SU-DHL-6 (cell line): ENCODE measurements at regions not wholly inside any gene's neighbourhood (a gene's known extent, or its start where the extent isn't known, plus 50 kb on each side); places are given as distances from the start of the nearest gene placed in this dataset.

Experiments
- H2AFZ ChIP-seq: fragments of 200-600 bp; sonication (generic); 2 replicates; pipeline ENCODE4 v1.6.1; 2014; ENCODE audit warnings: low read depth, mild to moderate bottlenecking, moderate library complexity, mixed read lengths, antibody characterized with exemption, low read length; ENCODE audit not compliant: severe bottlenecking
- H3F3A ChIP-seq: fragments of 200-600 bp; shearing (Covaris generic); 2 replicates; pipeline ENCODE4 v1.6.0; 2016; ENCODE audit warnings: antibody characterized with exemption, mild to moderate bottlenecking; ENCODE audit not compliant: insufficient read depth
- H3K27ac ChIP-seq: fragments of 200-600 bp; sonication (generic); 2 replicates; pipeline ENCODE4 v1.5.1; 2016; ENCODE audit warnings: low read depth, mild to moderate bottlenecking, low read length, moderate library complexity, mixed read lengths
- H3K27me3 ChIP-seq: fragments of 200-600 bp; sonication (generic), shearing (Covaris generic); 2 replicates; pipeline ENCODE4 v1.6.0; 2014; ENCODE audit warnings: mild to moderate bottlenecking, low read length
- H3K36me3 ChIP-seq: fragments of 200-600 bp; sonication (generic); 2 replicates; pipeline ENCODE4 v1.6.1; 2014; ENCODE audit warnings: mild to moderate bottlenecking, low read length, mixed read lengths
- H3K4me2 ChIP-seq: fragments of 300-600, 200-600 bp; shearing (Covaris generic), sonication (generic); 2 replicates; pipeline ENCODE4 v1.6.0; 2014; ENCODE audit warnings: low read length, low read depth, mild to moderate bottlenecking; ENCODE audit not compliant: poor library complexity, severe bottlenecking
- H3K4me3 ChIP-seq: fragments of 200-600 bp; sonication (generic); 2 replicates; pipeline ENCODE4 v1.5.1; 2014; ENCODE audit warnings: antibody characterized with exemption, low read length, mild to moderate bottlenecking, mixed read lengths; ENCODE audit not compliant: insufficient read depth, poor library complexity, severe bottlenecking
- H3K79me2 ChIP-seq: fragments of 200-600 bp; sonication (generic); 2 replicates; pipeline ENCODE4 v1.6.1; 2014; ENCODE audit warnings: mild to moderate bottlenecking, low read length, moderate library complexity; ENCODE audit not compliant: insufficient read depth
- H3K9ac ChIP-seq: fragments of 200-600 bp; sonication (generic); 2 replicates; pipeline ENCODE4 v1.7.0; 2014; ENCODE audit warnings: mild to moderate bottlenecking, low read length
- H3K9me2 ChIP-seq: fragments of 200-600 bp; sonication (generic); replicated peaks from 2 replicates; pipeline ENCODE4 v1.6.1; 2014; ENCODE audit warnings: low read length; ENCODE audit not compliant: insufficient read depth
- H3K9me3 ChIP-seq: fragments of 200-600 bp; sonication (generic); 2 replicates; pipeline ENCODE4 v1.6.1; 2014; ENCODE audit warnings: low read length, mixed read lengths; ENCODE audit not compliant: insufficient read depth
- H4K20me1 ChIP-seq: fragments of 200-600 bp; sonication (generic); 2 replicates; pipeline ENCODE4 v1.6.1; 2014; ENCODE audit warnings: low read depth, mild to moderate bottlenecking, antibody characterized with exemption, low read length, moderate library complexity, mixed read lengths
- CTCF ChIP-seq: fragments of 200-600 bp; sonication (generic); IDR thresholded peaks from one replicate; pipeline ENCODE4 v1.5.1; 2017; ENCODE audit warnings: antibody characterized with exemption, mild to moderate bottlenecking, low read length, moderate library complexity; ENCODE audit not compliant: insufficient read depth, poor library complexity, severe bottlenecking
- EZH2phosphoT487 ChIP-seq: fragments of 200-600 bp; sonication (generic), shearing (Covaris generic); conservative IDR thresholded peaks from 2 replicates; pipeline ENCODE4 v1.6.1; 2018; ENCODE audit warnings: mild to moderate bottlenecking, antibody characterized with exemption, low read length, moderate library complexity, mixed read lengths

GRCh38 chr6:153644000-153644399 is 395.0 kb upstream of the OPRM1 start:
- H3K9me2 ChIP-seq: no peaks in the 10 kb centered on the region
- no peaks in the 10 kb centered on the region for H3K27me3 ChIP-seq
- H3K9me3 ChIP-seq: no peaks in the 10 kb centered on the region
- H3K4me3 ChIP-seq: no peak overlapping the region
- no peak overlapping the region for H3K9ac ChIP-seq
- H3K4me2 ChIP-seq: no peak overlapping the region
- TF ChIP-seq CTCF (no peak), EZH2phosphoT487 (no peak)
- no peaks in the 10 kb centered on the region for H3F3A ChIP-seq
- no peak overlapping the region for H3K27ac ChIP-seq
- no peak overlapping the region for H2AFZ ChIP-seq
- no peaks in the 10 kb centered on the region for H4K20me1 ChIP-seq
- H3K36me3 ChIP-seq: no peaks in the 10 kb centered on the region
- H3K79me2 ChIP-seq: no peaks in the 10 kb centered on the region

GRCh38 chr6:153634416-153634815 is 404.6 kb upstream of the OPRM1 start:
- no peaks in the 10 kb centered on the region for H4K20me1 ChIP-seq
- no peaks in the 10 kb centered on the region for H3K27me3 ChIP-seq
- H3K36me3 ChIP-seq: no peaks in the 10 kb centered on the region
- H3K79me2 ChIP-seq: no peaks in the 10 kb centered on the region
- H3K4me3 ChIP-seq: no peak overlapping the region
- TF ChIP-seq CTCF (no peak), EZH2phosphoT487 (no peak)
- H3K9ac ChIP-seq: no peak overlapping the region
- H3F3A ChIP-seq: no peaks in the 10 kb centered on the region
- H3K4me2 ChIP-seq: no peak overlapping the region
- no peaks in the 10 kb centered on the region for H3K9me3 ChIP-seq
- no peaks in the 10 kb centered on the region for H3K9me2 ChIP-seq
- H2AFZ ChIP-seq: no peak overlapping the region
- no peak overlapping the region for H3K27ac ChIP-seq

DNA sequence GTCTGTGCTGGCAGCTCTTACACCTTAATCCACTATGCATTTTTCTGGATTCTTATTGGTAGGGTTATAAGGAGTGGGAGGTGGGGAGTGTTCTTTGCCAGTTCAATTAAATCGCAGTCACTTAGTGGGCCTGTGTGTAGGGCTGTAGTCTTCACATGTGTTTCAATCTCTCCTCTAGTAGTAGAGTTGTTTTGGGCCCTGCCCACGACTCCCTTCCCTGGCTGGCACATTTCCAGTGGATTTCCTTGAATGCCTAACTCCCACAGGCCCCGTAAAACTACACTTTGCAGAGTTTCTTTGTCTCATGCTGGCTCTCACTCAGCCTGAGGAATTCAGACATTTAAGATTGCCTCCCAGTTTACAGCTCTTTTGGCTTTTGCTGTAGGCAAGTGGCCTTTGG is 414.0 kb upstream of the OPRM1 start:
- H3K9me2 ChIP-seq: no peaks in the 10 kb centered on the region
- H3K79me2 ChIP-seq: no peaks in the 10 kb centered on the region
- no peaks in the 10 kb centered on the region for H3K27me3 ChIP-seq
- H3K9ac ChIP-seq: no peak overlapping the region
- no peaks in the 10 kb centered on the region for H3K36me3 ChIP-seq
- no peak overlapping the region for H3K4me3 ChIP-seq
- no peak overlapping the region for H2AFZ ChIP-seq
- H4K20me1 ChIP-seq: no peaks in the 10 kb centered on the region
- H3K9me3 ChIP-seq: no peaks in the 10 kb centered on the region
- TF ChIP-seq CTCF: no peak
- TF ChIP-seq EZH2phosphoT487: no peak
- H3F3A ChIP-seq: no peaks in the 10 kb centered on the region
- H3K27ac ChIP-seq: no peak overlapping the region
- no peak overlapping the region for H3K4me2 ChIP-seq

GRCh38 chr6:153624528-153624927 is 414.5 kb upstream of the OPRM1 start:
- TF ChIP-seq CTCF (no peak), EZH2phosphoT487 (no peak)
- Histone ChIP-seq H3K4me2 (no peak overlapping the region), H3K36me3 (no peaks in the 10 kb centered on the region), H4K20me1 (no peaks in the 10 kb centered on the region), H2AFZ (no peak overlapping the region), H3K79me2 (no peaks in the 10 kb centered on the region), H3F3A (no peaks in the 10 kb centered on the region), H3K9me3 (no peaks in the 10 kb centered on the region), H3K9me2 (no peaks in the 10 kb centered on the region), H3K9ac (no peak overlapping the region), H3K27me3 (no peaks in the 10 kb centered on the region), H3K4me3 (no peak overlapping the region), H3K27ac (no peak overlapping the region)
